OCI-LY3 (cell line): ENCODE measurements at regions not wholly inside any gene's neighbourhood (a gene's known extent, or its start where the extent isn't known, plus 50 kb on each side); places are given as distances from the start of the nearest gene placed in this dataset.

ENCODE experiments used
- CTCF ChIP-seq: fragments of 200-600, 300-600 bp; sonication (generic); IDR thresholded peaks from 2 replicates; pipeline ENCODE4 v1.5.1; 2014; ENCODE audit warnings: antibody characterized with exemption, low read length, low read depth
- EZH2phosphoT487 ChIP-seq: fragments of 200-600 bp; shearing (Covaris generic); IDR thresholded peaks from 2 replicates; pipeline ENCODE4 v1.6.1; 2018; ENCODE audit warnings: antibody characterized with exemption, mixed run types, low read depth

DNA sequence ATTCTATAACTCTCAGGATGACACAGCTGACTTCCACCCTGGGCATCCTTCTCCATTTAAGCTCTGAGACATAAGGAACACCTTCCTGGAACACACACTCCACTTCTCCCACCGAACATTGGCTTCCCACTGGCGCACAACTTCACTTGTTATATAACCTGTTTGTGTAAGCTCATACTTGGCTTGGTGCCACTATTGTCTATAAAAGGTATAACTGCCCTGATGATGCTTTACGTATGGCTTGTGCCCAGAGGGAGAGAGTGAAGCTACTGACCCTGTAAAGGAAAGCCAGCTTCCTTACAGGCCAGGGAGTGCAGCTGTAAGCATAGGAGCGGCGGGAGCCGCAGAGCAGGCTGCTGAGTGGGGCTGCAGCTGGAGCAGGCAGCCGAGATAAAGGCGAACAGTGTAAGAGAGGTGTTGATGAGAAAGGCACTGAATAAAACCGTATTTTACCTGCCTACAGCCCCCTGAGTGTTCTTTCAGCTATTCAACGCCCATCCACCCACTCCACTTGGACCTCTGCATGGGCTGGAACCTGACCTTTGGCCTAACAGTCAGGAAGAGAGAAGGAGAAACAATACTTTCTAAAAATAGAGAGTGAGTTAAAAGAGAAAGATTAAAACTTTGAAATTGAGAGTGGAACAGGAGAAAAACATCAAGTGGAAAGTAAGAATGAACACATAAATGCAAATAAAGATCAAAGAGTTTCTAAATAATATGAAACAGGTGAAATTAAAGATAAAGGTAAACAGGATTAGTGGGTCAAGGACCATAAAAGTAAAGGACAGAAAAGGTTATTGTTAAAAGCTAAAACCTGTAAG, 252.1 kb upstream of the ARHGAP42 start:
- TF ChIP-seq EZH2phosphoT487 (no peak), CTCF (no peak)
